SU-DHL-6 (cell line): ENCODE measurements at regions not wholly inside any gene's neighbourhood (a gene's known extent, or its start where the extent isn't known, plus 50 kb on each side); places are given as distances from the start of the nearest gene placed in this dataset.
"Not testable (repeated sequence)": the region's sequence is repeated elsewhere in the genome, so short reads cannot be mapped to it uniquely, and the experiment has no call there.

Experiments
- EZH2phosphoT487 ChIP-seq: fragments of 200-600 bp; sonication (generic), shearing (Covaris generic); conservative IDR thresholded peaks from 2 replicates; pipeline ENCODE4 v1.6.1; 2018; ENCODE audit warnings: mild to moderate bottlenecking, antibody characterized with exemption, low read length, moderate library complexity, mixed read lengths
- TF ChIP-seq, protein P1 (sequence below): fragments of 200-600 bp; sonication (generic); IDR thresholded peaks from one replicate; pipeline ENCODE4 v1.5.1; 2017; ENCODE audit warnings: antibody characterized with exemption, mild to moderate bottlenecking, low read length, moderate library complexity; ENCODE audit not compliant: insufficient read depth, poor library complexity, severe bottlenecking

DNA sequence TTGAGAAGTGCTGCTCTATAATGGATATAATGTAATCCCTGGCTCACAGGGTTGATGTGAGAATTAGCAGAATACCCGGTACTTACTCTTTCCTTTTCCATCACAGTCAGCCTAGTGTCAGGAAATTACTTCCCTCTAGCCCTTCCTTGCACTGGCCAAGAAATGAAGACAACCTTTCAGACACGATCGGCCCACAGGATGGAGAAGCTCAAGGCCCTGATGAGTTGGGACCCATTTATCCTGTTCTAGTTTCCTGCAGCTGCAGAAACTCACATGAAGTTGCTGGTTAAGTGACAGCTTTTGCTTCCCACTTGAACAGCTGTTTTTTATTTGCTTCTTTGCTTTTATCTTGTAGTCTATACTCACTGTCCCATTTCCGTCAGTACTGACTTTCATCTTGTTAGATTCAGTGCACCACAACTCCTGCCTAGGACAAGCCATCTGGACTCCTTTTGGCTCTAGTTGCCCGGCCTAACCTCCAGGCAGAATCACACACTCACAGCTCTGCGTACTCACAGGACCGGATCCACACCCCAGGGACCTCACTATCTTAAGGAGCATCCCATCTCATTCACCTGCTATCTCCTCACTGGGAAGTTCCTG is 325.1 kb upstream of the CHRNA7 start:
- TF ChIP-seq, protein P1, sequence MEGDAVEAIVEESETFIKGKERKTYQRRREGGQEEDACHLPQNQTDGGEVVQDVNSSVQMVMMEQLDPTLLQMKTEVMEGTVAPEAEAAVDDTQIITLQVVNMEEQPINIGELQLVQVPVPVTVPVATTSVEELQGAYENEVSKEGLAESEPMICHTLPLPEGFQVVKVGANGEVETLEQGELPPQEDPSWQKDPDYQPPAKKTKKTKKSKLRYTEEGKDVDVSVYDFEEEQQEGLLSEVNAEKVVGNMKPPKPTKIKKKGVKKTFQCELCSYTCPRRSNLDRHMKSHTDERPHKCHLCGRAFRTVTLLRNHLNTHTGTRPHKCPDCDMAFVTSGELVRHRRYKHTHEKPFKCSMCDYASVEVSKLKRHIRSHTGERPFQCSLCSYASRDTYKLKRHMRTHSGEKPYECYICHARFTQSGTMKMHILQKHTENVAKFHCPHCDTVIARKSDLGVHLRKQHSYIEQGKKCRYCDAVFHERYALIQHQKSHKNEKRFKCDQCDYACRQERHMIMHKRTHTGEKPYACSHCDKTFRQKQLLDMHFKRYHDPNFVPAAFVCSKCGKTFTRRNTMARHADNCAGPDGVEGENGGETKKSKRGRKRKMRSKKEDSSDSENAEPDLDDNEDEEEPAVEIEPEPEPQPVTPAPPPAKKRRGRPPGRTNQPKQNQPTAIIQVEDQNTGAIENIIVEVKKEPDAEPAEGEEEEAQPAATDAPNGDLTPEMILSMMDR = not testable (repeated sequence)
- TF ChIP-seq EZH2phosphoT487 = not testable (repeated sequence)
